Nephron (organoid): ENCODE measurements at regions not wholly inside any gene's neighbourhood (a gene's known extent, or its start where the extent isn't known, plus 50 kb on each side); places are given as distances from the start of the nearest gene placed in this dataset.
"Not testable (repeated sequence)": the region's sequence is repeated elsewhere in the genome, so short reads cannot be mapped to it uniquely, and the experiment has no call there.

Source experiments
- H3K27ac Mint-ChIP-seq, 3 experiments: 2 replicates each; pipeline ENCODE4 v1.8.0; 2020; ENCODE audit warnings: mixed read lengths in 3 of 3, mild to moderate bottlenecking in 2 of 3, moderate library complexity in 1 of 3
- H3K27me3 Mint-ChIP-seq: 2 replicates; pipeline ENCODE4 v1.8.0; 2021; ENCODE audit warnings: low read depth, mild to moderate bottlenecking, moderate library complexity, mixed read lengths
- H3K36me3 Mint-ChIP-seq: 2 replicates; pipeline ENCODE4 v1.8.0; 2020; ENCODE audit warnings: low read depth, mixed read lengths
- H3K4me1 Mint-ChIP-seq: 2 replicates; pipeline ENCODE4 v1.8.0; 2020; ENCODE audit warnings: mixed read lengths
- H3K4me3 Mint-ChIP-seq, 3 experiments: 2 replicates each; pipeline ENCODE4 v1.8.0; 2020; ENCODE audit warnings: mild to moderate bottlenecking in 3 of 3, mixed read lengths in 3 of 3, moderate library complexity in 2 of 3
- H3K9me3 Mint-ChIP-seq: 2 replicates; pipeline ENCODE4 v1.8.0; 2020; ENCODE audit warnings: mixed read lengths
- TF ChIP-seq, protein P1 (sequence below), 3 experiments: fragments of 200-600 bp; sonication (generic); IDR thresholded peaks; one replicate each; pipeline ENCODE4 v1.5.0; 2021; ENCODE audit warnings: antibody characterized with exemption in 3 of 3; ENCODE audit not compliant: unreplicated experiment in 3 of 3

DNA sequence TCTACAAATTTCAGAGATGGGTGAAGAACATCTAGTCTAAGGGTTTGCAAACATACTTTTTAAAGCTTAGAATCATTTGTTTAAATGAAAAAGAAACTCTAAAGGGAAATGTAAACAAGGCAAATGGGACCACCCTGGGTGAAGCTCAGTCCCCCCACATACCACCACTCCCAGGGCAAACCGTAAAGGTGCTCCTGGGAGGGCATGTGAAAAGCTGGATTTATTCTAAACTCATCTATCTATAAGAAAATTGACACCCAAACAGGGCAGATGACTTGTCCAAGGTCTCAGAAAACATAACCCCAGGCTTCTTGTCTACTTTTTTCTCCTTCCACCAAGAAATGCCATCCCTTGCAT lies 223.3 kb upstream of the PRKCQ start:
- Mint-ChIP-seq H3K9me3 (peaks cover 6% of the 10 kb centered on the region), H3K27ac (no peak overlapping the region), H3K4me1 (no peaks in the 10 kb centered on the region), H3K4me3 (no peak overlapping the region), H3K27me3 (peaks cover 12% of the 10 kb centered on the region), H3K36me3 (no peaks in the 10 kb centered on the region)
- TF ChIP-seq, protein P1, sequence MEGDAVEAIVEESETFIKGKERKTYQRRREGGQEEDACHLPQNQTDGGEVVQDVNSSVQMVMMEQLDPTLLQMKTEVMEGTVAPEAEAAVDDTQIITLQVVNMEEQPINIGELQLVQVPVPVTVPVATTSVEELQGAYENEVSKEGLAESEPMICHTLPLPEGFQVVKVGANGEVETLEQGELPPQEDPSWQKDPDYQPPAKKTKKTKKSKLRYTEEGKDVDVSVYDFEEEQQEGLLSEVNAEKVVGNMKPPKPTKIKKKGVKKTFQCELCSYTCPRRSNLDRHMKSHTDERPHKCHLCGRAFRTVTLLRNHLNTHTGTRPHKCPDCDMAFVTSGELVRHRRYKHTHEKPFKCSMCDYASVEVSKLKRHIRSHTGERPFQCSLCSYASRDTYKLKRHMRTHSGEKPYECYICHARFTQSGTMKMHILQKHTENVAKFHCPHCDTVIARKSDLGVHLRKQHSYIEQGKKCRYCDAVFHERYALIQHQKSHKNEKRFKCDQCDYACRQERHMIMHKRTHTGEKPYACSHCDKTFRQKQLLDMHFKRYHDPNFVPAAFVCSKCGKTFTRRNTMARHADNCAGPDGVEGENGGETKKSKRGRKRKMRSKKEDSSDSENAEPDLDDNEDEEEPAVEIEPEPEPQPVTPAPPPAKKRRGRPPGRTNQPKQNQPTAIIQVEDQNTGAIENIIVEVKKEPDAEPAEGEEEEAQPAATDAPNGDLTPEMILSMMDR (IDR thresholded peaks at IDR 0.05; ENCODE audit: unreplicated experiment in 3 of 3), result no peak

DNA sequence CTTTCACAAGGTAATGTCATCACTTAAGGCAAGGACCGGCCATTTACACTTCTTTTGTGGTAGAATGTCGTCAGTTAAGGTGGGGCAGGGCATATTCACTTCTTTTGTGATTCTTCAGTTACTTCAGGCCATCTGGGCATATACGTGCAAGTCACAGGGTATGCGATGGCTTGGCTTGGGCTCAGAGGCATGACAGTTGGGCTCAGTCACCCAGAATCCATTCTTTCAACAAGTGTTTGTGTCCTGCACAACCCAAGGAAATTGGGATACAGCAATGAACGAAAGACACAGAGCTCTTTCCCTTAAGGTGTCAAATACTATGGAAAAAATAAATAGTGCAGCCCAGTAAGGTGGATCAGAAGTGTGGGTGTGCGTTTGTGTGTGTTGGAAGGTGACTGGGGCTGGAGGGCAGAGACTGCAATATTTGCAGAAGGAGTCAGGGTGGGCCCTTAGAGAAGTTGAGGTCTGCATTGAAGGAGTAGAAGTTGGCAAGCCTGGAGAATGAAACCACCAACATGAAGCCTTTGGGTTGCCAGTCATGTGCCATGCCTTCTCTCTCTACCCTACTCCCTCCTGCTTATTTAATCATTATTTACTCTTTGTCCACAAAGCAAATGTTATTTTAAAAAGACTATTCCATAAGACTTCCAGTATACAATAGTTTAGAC lies 222.8 kb upstream of the PRKCQ start:
- Mint-ChIP-seq H3K4me3 (no peak overlapping the region), H3K4me1 (no peaks in the 10 kb centered on the region), H3K36me3 (no peaks in the 10 kb centered on the region), H3K27ac (no peak overlapping the region), H3K27me3 (peaks cover 12% of the 10 kb centered on the region), H3K9me3 (peaks cover 6% of the 10 kb centered on the region)
- TF ChIP-seq, protein P1 (IDR thresholded peaks at IDR 0.05; ENCODE audit: unreplicated experiment in 3 of 3), result no peak

DNA sequence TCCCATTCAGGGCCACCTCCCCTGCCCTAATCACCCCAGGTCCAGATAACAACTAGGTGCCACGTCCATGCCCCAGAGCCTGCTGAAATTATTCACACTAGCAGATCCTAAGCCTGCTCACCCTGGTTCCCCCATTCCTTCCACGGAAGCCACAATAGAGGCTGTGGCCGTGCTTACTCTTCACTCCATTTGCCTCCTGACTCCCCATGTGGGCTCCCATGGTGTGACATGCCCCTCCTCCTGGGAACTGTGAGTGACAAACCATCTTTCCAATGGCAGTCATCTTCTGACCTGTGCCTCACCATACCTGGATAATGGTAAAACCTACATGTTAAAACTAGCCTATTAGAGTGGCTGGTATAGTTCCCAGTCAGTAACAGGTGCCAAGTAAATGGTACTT lies 216.2 kb upstream of the PRKCQ start:
- H3K9me3 Mint-ChIP-seq, result no peaks in the 10 kb centered on the region
- H3K4me3 Mint-ChIP-seq, result no peak overlapping the region
- no peaks in the 10 kb centered on the region for H3K4me1 Mint-ChIP-seq
- H3K27ac Mint-ChIP-seq, result no peak overlapping the region
- peaks cover 25% of the 10 kb centered on the region for H3K27me3 Mint-ChIP-seq
- TF ChIP-seq, protein P1 (IDR thresholded peaks at IDR 0.05; ENCODE audit: unreplicated experiment in 3 of 3), result no peak
- no peaks in the 10 kb centered on the region for H3K36me3 Mint-ChIP-seq

DNA sequence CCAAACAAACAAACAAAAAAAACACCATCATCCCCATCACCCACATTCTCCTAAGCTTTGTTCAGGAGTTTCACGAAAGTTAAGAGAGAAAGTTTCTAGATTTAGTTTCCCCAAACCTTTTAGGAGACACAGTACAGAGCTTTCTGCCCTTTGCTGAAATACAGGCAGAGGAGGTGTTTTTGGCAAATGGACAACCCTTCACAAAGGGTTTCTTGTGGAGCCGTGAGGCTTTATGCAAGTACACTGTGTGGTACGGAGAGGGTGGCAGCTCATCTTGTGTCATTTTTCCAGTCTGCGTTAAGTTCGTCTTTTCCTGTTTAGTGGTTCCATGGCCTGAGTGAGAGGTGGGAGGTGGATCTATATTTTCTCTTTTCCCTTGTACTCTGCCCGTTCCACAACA lies 215.5 kb upstream of the PRKCQ start:
- Mint-ChIP-seq H3K27ac (no peak overlapping the region), H3K36me3 (no peaks in the 10 kb centered on the region), H3K27me3 (peaks cover 23% of the 10 kb centered on the region), H3K4me3 (no peak overlapping the region), H3K4me1 (no peaks in the 10 kb centered on the region), H3K9me3 (no peaks in the 10 kb centered on the region)
- TF ChIP-seq, protein P1 (IDR thresholded peaks at IDR 0.05; ENCODE audit: unreplicated experiment in 3 of 3), result no peak

DNA sequence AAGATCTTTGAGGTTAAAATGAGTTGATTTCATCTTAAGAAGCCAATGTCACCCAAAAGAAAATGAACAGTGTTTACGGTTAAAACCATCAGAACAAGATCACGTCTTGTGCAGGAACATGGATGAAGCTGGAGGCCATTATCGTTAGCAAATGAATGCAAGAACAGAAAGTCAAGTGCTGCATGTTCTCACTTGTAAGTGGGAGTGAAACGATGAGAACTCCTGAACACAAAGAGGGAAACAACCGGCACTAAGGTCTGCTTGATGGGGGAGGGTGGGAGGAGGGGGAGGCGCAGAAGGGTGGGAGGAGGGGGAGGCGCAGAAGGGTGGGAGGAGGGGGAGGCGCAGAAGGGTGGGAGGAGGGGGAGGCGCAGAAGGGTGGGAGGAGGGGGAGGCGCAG lies 214.8 kb upstream of the PRKCQ start:
- H3K4me3 Mint-ChIP-seq, H3K27ac Mint-ChIP-seq, H3K36me3 Mint-ChIP-seq, H3K9me3 Mint-ChIP-seq, H3K4me1 Mint-ChIP-seq: not testable (repeated sequence)
- H3K27me3 Mint-ChIP-seq, result peaks cover 20% of the 10 kb centered on the region

DNA sequence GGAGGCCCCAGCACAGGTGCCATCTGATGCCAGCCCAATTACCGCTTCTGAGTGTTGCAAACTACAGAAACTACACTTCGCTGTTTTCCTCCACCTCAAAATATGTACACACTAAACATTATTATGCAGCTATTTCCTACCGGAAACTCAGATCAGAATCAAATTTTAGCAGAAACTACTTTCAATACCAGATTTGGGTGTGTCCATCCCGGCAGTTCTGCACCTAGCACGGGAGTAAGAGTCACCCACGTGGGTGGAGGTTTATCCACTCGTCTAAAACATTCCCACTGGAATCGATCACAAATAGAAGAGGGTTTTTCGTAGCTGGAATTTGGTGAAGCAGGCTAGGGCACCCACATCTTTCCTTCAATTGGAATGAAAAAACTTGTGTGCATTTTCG lies 214.4 kb upstream of the PRKCQ start:
- Mint-ChIP-seq H3K27ac (no peak overlapping the region), H3K4me1 (no peaks in the 10 kb centered on the region), H3K36me3 (no peaks in the 10 kb centered on the region), H3K27me3 (peaks cover 23% of the 10 kb centered on the region), H3K9me3 (no peaks in the 10 kb centered on the region), H3K4me3 (no peak overlapping the region)
- TF ChIP-seq, protein P1 (IDR thresholded peaks at IDR 0.05; ENCODE audit: unreplicated experiment in 3 of 3), result no peak
